GM13977 (cell line): ENCODE measurements at regions not wholly inside any gene's neighbourhood (a gene's known extent, or its start where the extent isn't known, plus 50 kb on each side); places are given as distances from the start of the nearest gene placed in this dataset.

Experiments used
- DNase-seq: peaks from one replicate; pipeline ENCODE4 v3.0.0; 2012; ENCODE audit warnings: low spot score
- in situ Hi-C: fragments of 300-500 bp; cut with MboI; formaldehyde crosslinking; loops from one replicate; pipeline ENCODE4 v1.12.0; 2022; ENCODE audit warnings: low sequenced_read_pairs, low pct_unique_long_range_greater_than_20kb, mixed read lengths, inconsistent platforms; ENCODE audit not compliant: unreplicated experiment
- TF ChIP-seq, protein P1 (sequence below): IDR thresholded peaks from 2 replicates; pipeline ENCODE4 v1.5.1; 2012; ENCODE audit warnings: mild to moderate bottlenecking, control low read depth; ENCODE audit not compliant: insufficient read depth; ENCODE audit errors: extremely low read depth, missing control alignments

DNA sequence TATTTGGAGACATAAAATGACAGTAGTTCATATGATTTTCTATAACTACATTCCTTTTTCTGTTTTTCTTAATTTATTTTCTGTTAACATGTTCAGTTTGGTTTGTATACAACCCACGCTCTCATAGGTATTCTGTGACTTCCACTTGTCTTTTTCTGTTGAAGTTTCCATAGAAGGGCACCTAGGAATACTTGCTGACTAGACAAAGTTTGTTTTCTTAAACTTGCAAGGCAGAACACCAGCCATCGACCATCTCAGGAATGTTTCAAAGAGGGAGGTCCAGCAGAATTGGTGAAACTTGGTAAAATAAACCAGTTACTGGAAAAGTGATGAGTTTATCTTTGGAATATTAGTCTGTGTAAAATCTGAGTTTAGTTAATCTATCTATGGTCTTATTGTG is 403.2 kb upstream of the CADM2 start:
- in situ Hi-C loops: no loop called here
- DNase-seq: no peak
- TF ChIP-seq, protein P1, sequence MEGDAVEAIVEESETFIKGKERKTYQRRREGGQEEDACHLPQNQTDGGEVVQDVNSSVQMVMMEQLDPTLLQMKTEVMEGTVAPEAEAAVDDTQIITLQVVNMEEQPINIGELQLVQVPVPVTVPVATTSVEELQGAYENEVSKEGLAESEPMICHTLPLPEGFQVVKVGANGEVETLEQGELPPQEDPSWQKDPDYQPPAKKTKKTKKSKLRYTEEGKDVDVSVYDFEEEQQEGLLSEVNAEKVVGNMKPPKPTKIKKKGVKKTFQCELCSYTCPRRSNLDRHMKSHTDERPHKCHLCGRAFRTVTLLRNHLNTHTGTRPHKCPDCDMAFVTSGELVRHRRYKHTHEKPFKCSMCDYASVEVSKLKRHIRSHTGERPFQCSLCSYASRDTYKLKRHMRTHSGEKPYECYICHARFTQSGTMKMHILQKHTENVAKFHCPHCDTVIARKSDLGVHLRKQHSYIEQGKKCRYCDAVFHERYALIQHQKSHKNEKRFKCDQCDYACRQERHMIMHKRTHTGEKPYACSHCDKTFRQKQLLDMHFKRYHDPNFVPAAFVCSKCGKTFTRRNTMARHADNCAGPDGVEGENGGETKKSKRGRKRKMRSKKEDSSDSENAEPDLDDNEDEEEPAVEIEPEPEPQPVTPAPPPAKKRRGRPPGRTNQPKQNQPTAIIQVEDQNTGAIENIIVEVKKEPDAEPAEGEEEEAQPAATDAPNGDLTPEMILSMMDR: no peak

DNA sequence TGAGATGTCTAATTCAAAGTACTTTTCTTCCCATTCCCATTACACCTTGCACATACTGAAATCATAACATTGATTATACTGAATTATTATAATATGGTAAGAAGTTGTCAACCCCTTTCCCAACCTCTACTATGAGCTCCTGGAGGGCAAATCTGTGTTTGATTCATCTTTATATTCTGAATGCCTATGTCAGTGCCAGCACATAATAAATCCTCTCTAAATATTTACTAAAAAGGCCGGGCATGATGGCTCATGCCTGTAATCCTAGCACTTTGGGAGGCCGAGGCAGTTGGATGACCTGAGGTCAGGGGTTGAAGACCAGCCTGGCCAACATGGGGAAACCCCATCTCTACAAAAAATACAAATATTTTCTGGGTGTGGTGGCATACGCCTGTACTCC is 392.5 kb upstream of the CADM2 start:
- in situ Hi-C loops: no loop called here
- TF ChIP-seq, protein P1: no peak
- DNase-seq: no peak

DNA sequence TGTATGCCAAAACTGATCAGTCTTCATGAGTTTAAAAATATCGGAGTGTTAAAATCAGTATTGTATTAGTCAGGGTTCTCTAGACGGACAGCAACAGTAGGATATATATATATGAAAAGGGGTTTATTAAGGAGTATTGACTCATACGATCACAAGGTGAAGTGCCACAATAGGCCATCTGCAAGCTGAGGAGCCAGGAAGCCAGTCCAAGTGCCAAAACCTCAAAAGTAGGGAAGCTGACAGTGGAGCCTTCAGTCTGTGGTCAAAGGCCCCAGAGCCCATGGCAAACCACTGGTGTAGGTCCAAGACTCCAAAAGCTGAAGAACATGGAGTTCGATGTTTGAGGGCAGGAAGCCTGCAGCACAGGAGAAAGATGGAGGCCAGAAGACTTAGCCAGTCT is 391.0 kb upstream of the CADM2 start:
- DNase-seq: no peak
- TF ChIP-seq, protein P1: no peak
- in situ Hi-C loops: no loop called here

DNA sequence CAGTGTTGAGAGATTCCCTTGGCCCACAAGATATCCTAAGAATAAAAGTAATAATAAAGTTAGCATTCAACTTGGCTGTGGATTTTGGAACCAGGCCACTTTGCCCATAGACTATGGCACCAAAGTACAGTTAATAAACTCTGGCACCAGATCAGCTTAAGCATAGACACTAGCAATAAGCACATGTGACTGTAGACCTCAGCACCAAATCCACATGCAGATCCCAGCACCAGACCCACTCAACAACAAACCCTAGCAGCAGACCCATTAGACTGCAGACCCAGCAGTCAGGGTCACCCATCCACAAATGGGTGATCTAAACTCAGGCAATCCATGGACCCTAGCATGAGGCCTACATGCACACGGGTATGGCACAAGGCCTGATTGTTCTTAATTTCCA is 384.8 kb upstream of the CADM2 start:
- in situ Hi-C loops: no loop called here
- DNase-seq: no peak
- TF ChIP-seq, protein P1: no peak

GRCh38 chr3:84586427-84586826 is 372.4 kb upstream of the CADM2 start:
- TF ChIP-seq, protein P1: no peak
- DNase-seq: no peak
- in situ Hi-C loops: no loop called here

- DNase-seq: no peak
- in situ Hi-C loops: no loop called here
- TF ChIP-seq, protein P1: no peak
Observed at GRCh38 chr3:84600703-84601225, 358.0 kb upstream of the CADM2 start.

- TF ChIP-seq, protein P1: no peak
- in situ Hi-C loops: no loop called here
Observed at GRCh38 chr3:84601303-84601702, 357.5 kb upstream of the CADM2 start.

More at GRCh38 chr3:84601303-84601702, 357.5 kb upstream of the CADM2 start:
- DNase-seq: no peak
